NCI-H69 (cell line): ENCODE measurements at regions not wholly inside any gene's neighbourhood (a gene's known extent, or its start where the extent isn't known, plus 50 kb on each side); places are given as distances from the start of the nearest gene placed in this dataset.
"Not testable (repeated sequence)": the region's sequence is repeated elsewhere in the genome, so short reads cannot be mapped to it uniquely, and the experiment has no call there.

ENCODE experiments used
- DNase-seq: peaks from one replicate; lab custom pipeline; 2025; lab: John Stamatoyannopoulos, UW

- DNase-seq, result no peak
These were observed 257.4 kb upstream of the USP25 start for GRCh38 chr21:15472108-15473040.

- DNase-seq, result not testable (repeated sequence)
These were observed 252.0 kb upstream of the USP25 start for GRCh38 chr21:15477773-15478172.

- no peak for DNase-seq
These were observed 249.6 kb upstream of the USP25 start for GRCh38 chr21:15480160-15480559.

- peak; percentile 91 for DNase-seq
These were observed 246.5 kb upstream of the USP25 start for GRCh38 chr21:15483138-15483780.

GRCh38 chr21:15486460-15487195, 243.2 kb upstream of the USP25 start:
- DNase-seq, result no peak

GRCh38 chr21:15487196-15487550, 242.6 kb upstream of the USP25 start:
- no peak for DNase-seq

GRCh38 chr21:15491100-15491499, 238.7 kb upstream of the USP25 start:
- DNase-seq, result no peak

- no peak for DNase-seq
These were observed 236.1 kb upstream of the USP25 start for GRCh38 chr21:15493646-15494045.

GRCh38 chr21:15494481-15494880, 235.3 kb upstream of the USP25 start:
- DNase-seq, result no peak

- DNase-seq, result no peak
These were observed 233.8 kb upstream of the USP25 start for GRCh38 chr21:15495965-15496364.

GRCh38 chr21:15496911-15497310, 232.9 kb upstream of the USP25 start:
- no peak for DNase-seq

GRCh38 chr21:15498455-15498854, 231.3 kb upstream of the USP25 start:
- no peak for DNase-seq

- no peak for DNase-seq
These were observed 223.7 kb upstream of the USP25 start for GRCh38 chr21:15506086-15506485.

- no peak for DNase-seq
These were observed 221.2 kb upstream of the USP25 start for GRCh38 chr21:15508554-15508953.

GRCh38 chr21:15514073-15514946, 215.5 kb upstream of the USP25 start:
- DNase-seq, result no peak

GRCh38 chr21:15515908-15516307, 213.9 kb upstream of the USP25 start:
- no peak for DNase-seq

- DNase-seq, result no peak
These were observed 212.4 kb upstream of the USP25 start for GRCh38 chr21:15517394-15517793.

GRCh38 chr21:15520811-15521643, 208.8 kb upstream of the USP25 start:
- peak; percentile 3 for DNase-seq

- DNase-seq, result no peak
These were observed 208.2 kb upstream of the USP25 start for GRCh38 chr21:15521644-15522001.

- no peak for DNase-seq
These were observed 207.6 kb upstream of the USP25 start for GRCh38 chr21:15522148-15522547.

GRCh38 chr21:15524855-15525254, 204.9 kb upstream of the USP25 start:
- no peak for DNase-seq
